HepG2 (cell line): ENCODE measurements at regions not wholly inside any gene's neighbourhood (a gene's known extent, or its start where the extent isn't known, plus 50 kb on each side); places are given as distances from the start of the nearest gene placed in this dataset.

Experiments used
- ATAC-seq: fragments of 200-7000 bp; cut with Tn5 transposase; 3 replicates; pipeline ENCODE4 v1.9.1; 2020; ENCODE audit warnings: mild to moderate bottlenecking, moderate library complexity
- BruUV-seq: library from RNA; stranded (reverse); fragments of 400-500 nt; replicated peaks from 2 replicates; lab custom pipeline; 2021; lab: Mats Ljungman, UMichigan
- CTCF ChIA-PET: fragments of 300-600 bp; formaldehyde crosslinking; extraction: SDS; loops from one replicate; lab custom pipeline; 2021; ENCODE audit warnings: low total read pairs, inconsistent platforms, low intra/inter-chr PET ratio; lab: Yijun Ruan, JAX
- POLR2A ChIA-PET: fragments of 350-600 bp; sonication (Branson Sonifier 250); formaldehyde crosslinking; loops from one replicate; lab custom pipeline; 2020; ENCODE audit warnings: antibody characterized with exemption, inconsistent platforms; lab: Yijun Ruan, JAX
- DNase-seq: peaks from one replicate; pipeline ENCODE4 v3.0.0-alpha.2; 2015; ENCODE audit warnings: low spot score
- FAIRE-seq: peaks from 3 replicates; lab custom pipeline; 2011; peaks lifted over from hg19 to GRCh38; lab: Jason Lieb, UNC
- H2AFZ ChIP-seq: one replicate; pipeline ENCODE4 v1.6.1; 2011; ENCODE audit warnings: low read length, inconsistent platforms
- H3K27ac ChIP-seq: fragments of 300-600 bp; 3 replicates; pipeline ENCODE4 v1.8.0; 2011; ENCODE audit warnings: mixed run types, mild to moderate bottlenecking, mixed read lengths, low read length, inconsistent platforms; ENCODE audit not compliant: insufficient read depth; ENCODE audit errors: extremely low read length
- H3K27me3 ChIP-seq, 2 experiments: fragments of 200-600 bp in 1 of 2; 2 replicates in 1 of 2; 3 replicates in 1 of 2; pipeline versions ENCODE4 v1.6.0 to v1.8.0; 2011; ENCODE audit warnings: low read length in 2 of 2, mild to moderate bottlenecking in 2 of 2, moderate library complexity in 2 of 2, inconsistent platforms in 1 of 2; ENCODE audit not compliant: insufficient read depth in 2 of 2, control insufficient read depth in 1 of 2
- H3K36me3 ChIP-seq, 2 experiments: fragments of 200-600 bp in 1 of 2; replicated peaks in 1 of 2; 2 replicates in 1 of 2; 3 replicates in 1 of 2; pipeline versions ENCODE4 v1.5.1 to v1.8.0; 2011; ENCODE audit warnings: low read length in 2 of 2, inconsistent platforms in 1 of 2; ENCODE audit not compliant: insufficient read depth in 2 of 2, control insufficient read depth in 1 of 2
- H3K4me1 ChIP-seq: 2 replicates; pipeline ENCODE4 v1.5.1; 2012; ENCODE audit warnings: low read length, inconsistent platforms; ENCODE audit not compliant: insufficient read depth
- H3K4me2 ChIP-seq: 2 replicates; pipeline ENCODE4 v1.6.0; 2011; ENCODE audit warnings: low read depth, low read length, inconsistent platforms
- H3K4me3 ChIP-seq, 3 experiments: fragments of 200-600 bp in 1 of 3; sonication (generic), shearing (Covaris generic) in 1 of 3; replicated peaks in 1 of 3; 2 replicates each; pipeline ENCODE4 v1.5.1; 2011 to 2016; ENCODE audit warnings: low read length in 3 of 3, inconsistent platforms in 2 of 3, low read depth in 2 of 3, mild to moderate bottlenecking in 2 of 3, control low read depth in 1 of 3, mixed read lengths in 1 of 3; ENCODE audit not compliant: insufficient read depth in 1 of 3
- H3K79me2 ChIP-seq: one replicate; pipeline ENCODE4 v1.6.1; 2011; ENCODE audit warnings: low read length, inconsistent platforms; ENCODE audit not compliant: insufficient read depth
- H3K9ac ChIP-seq: 2 replicates; pipeline ENCODE4 v1.6.0; 2011; ENCODE audit warnings: mild to moderate bottlenecking, low read depth, low read length, inconsistent platforms; ENCODE audit not compliant: insufficient read depth
- H3K9me3 ChIP-seq: 2 replicates; pipeline ENCODE4 v1.5.1; 2012; ENCODE audit warnings: mild to moderate bottlenecking, low read length
- H4K20me1 ChIP-seq: 2 replicates; pipeline ENCODE4 v1.6.0; 2011; ENCODE audit warnings: inconsistent platforms, mild to moderate bottlenecking, low read length, moderate library complexity; ENCODE audit not compliant: insufficient read depth
- FLYWCH1 ChIP-seq: sonication (generic); formaldehyde crosslinking; IDR thresholded peaks from 2 replicates; pipeline ENCODE4 v1.8.1; 2023; ENCODE audit warnings: mild to moderate bottlenecking, missing genetic modification reagents
- MTA1 ChIP-seq: sonication (generic); formaldehyde crosslinking; IDR thresholded peaks from 2 replicates; pipeline ENCODE4 v1.4.0; 2020; ENCODE audit warnings: missing genetic modification reagents, mild to moderate bottlenecking, borderline replicate concordance
- POGZ ChIP-seq: sonication (generic); formaldehyde crosslinking; IDR thresholded peaks from 2 replicates; pipeline ENCODE4 v1.4.0; 2020; ENCODE audit warnings: mild to moderate bottlenecking, missing genetic modification reagents
- RAD51 ChIP-seq: fragments of 450-650 bp; IDR thresholded peaks from 2 replicates; pipeline ENCODE4 v1.6.1; 2016; ENCODE audit warnings: borderline replicate concordance
- THYN1 ChIP-seq: sonication (generic); formaldehyde crosslinking; IDR thresholded peaks from 2 replicates; pipeline ENCODE4 v1.8.1; 2023; ENCODE audit warnings: low read depth, mild to moderate bottlenecking, moderate library complexity, missing genetic modification reagents, borderline replicate concordance
- YY1 ChIP-seq: IDR thresholded peaks from 2 replicates; pipeline ENCODE4 v1.6.1; 2011; ENCODE audit warnings: low read length, low read depth, moderate library complexity, mild to moderate bottlenecking; ENCODE audit not compliant: insufficient read depth, insufficient replicate concordance
- ZNF160 ChIP-seq: sonication (generic); formaldehyde crosslinking; IDR thresholded peaks from 2 replicates; pipeline ENCODE4 v1.8.0; 2022; ENCODE audit warnings: mild to moderate bottlenecking, inconsistent platforms, missing genetic modification reagents
- ZNF549 ChIP-seq: sonication (generic); formaldehyde crosslinking; IDR thresholded peaks from 2 replicates; pipeline ENCODE4 v1.5.0; 2020; ENCODE audit warnings: missing genetic modification reagents
- WGBS: methylation state at CpG from one replicate; pipeline ENCODE4 v1.1.6; 2017; ENCODE audit warnings: low lambda C conversion rate; 5-methylcytosine and 5-hydroxymethylcytosine counted together
- in situ Hi-C: cut with HindIII; loops from 2 replicates; pipeline ENCODE4 v1.10.0; 2017; ENCODE audit warnings: low pct_unique_long_range_greater_than_20kb; ENCODE audit not compliant: extremely low pct_ligation_motif_present
- intact Hi-C: fragments of 100-400 bp; cut with micrococcal nuclease; formaldehyde crosslinking; loops from one replicate; pipeline ENCODE4 v1.10.0; 2022; ENCODE audit not compliant: unreplicated experiment

DNA sequence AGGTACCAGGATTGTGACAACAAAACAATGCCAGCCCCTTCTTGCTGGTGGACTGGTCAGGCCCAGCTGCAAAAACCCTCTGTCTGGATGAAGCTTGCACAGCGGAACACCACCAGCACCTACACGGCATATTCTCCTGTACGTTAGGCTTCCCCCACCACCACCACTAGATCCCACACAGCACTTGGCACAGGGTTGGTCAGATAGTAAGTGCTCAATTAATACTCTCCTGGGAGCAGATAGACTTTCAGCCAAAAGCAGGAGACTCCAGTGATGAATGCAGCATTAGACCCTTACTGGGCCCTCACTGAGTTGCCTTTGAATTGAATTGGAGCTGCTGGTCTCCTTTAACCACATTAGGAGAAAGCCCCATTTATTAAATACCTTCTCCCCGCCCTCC is 97.9 kb downstream of the CPN2 start (continued):
- TF ChIP-seq FLYWCH1 (CRISPR knock-in tag) (no peak), THYN1 (CRISPR knock-in tag) (no peak), MTA1 (no peak)
- TF ChIP-seq, all 625 proteins: peak for 0

DNA sequence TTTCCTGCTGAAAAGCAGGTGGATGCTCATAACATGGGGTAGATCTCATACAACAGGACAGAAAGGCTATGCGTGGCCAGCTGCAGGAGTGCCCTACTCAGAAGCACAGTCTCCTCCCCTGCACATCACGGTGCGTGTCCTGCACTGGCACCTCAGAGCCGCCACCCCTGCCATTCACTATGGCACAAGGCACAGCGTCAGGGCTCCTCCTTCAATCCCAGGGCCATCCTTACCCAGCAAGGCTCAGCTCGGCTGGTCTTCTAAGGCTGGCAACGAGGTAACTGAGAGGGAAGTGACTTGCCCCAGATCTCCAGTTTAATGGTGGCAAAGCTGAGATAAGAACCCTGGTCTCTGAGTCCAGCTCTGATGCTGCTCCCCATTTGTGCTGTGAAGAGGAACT is 97.1 kb downstream of the CPN2 start:
- in situ Hi-C loops (no loop called here), intact Hi-C loops (no loop called here)
- H3K27me3 ChIP-seq, result peaks cover 3 to 39% of the 10 kb centered on the region in 2 experiments; a peak in 3 of 5 replicates
- H3K4me3 ChIP-seq, result no peak overlapping the region
- peaks cover 39% of the 10 kb centered on the region for H3K4me1 ChIP-seq
- no peak overlapping the region for H2AFZ ChIP-seq
- POLR2A ChIA-PET, result no interaction called here
- H3K4me2 ChIP-seq, result no peak overlapping the region
- no peaks in the 10 kb centered on the region for H4K20me1 ChIP-seq
- H3K36me3 ChIP-seq, result no peaks in the 10 kb centered on the region
- no peaks in the 10 kb centered on the region for H3K79me2 ChIP-seq
- no peak for ATAC-seq
- H3K9me3 ChIP-seq, result no peaks in the 10 kb centered on the region
- no peak for FAIRE-seq
- no peak for DNase-seq
- CTCF ChIA-PET, result no interaction called here
- H3K27ac ChIP-seq, result no peak overlapping the region
- no TSS peak for BruUV-seq
- TF ChIP-seq POGZ (no peak), ZNF549 (CRISPR knock-in tag) (no peak), RAD51 (no peak), ZNF160 (no peak), YY1 (no peak)
- whole genome bisulfite sequencing, result 30% methylated on average over 2 of the region's 7 CpGs
- no peak overlapping the region for H3K9ac ChIP-seq
